CD4-positive, alpha-beta T cell (primary cell): ENCODE measurements at regions not wholly inside any gene's neighbourhood (a gene's known extent, or its start where the extent isn't known, plus 50 kb on each side); places are given as distances from the start of the nearest gene placed in this dataset.

Experiments
- ATAC-seq: fragments of 200-7000 bp; cut with Tn5 transposase; one replicate; pipeline ENCODE4 v1.10.0; 2022; ENCODE audit warnings: mild to moderate bottlenecking; ENCODE audit not compliant: poor library complexity
- CTCF ChIA-PET: fragments of 350-600 bp; sonication (Branson Sonifier 250); formaldehyde crosslinking; loops from one replicate; lab custom pipeline; 2021; ENCODE audit warnings: antibody characterized with exemption, inconsistent platforms; lab: Charles Lee
- POLR2A ChIA-PET: fragments of 350-600 bp; sonication (Branson Sonifier 250); formaldehyde crosslinking; loops from one replicate; lab custom pipeline; 2021; ENCODE audit warnings: antibody characterized with exemption, inconsistent platforms; lab: Charles Lee
- DNase-seq, 14 experiments: peaks; one replicate each; pipeline ENCODE4 v3.0.0-alpha.2; 2013 to 2020; ENCODE audit warnings: mixed read lengths in 2 of 14
- H3K27ac ChIP-seq, 2 donors: one replicate each; pipeline versions ENCODE4 v1.5.1 to v1.7.0; 2013; ENCODE audit warnings: low read length in 2 of 2, low read depth in 1 of 2, mild to moderate bottlenecking in 1 of 2
- H3K27me3 ChIP-seq, 2 experiments: 1 replicate in 1 of 2; 2 replicates in 1 of 2; pipeline versions ENCODE4 v1.6.1 to v1.7.0; 2013; ENCODE audit warnings: low read length in 2 of 2, control low read depth in 1 of 2, mild to moderate bottlenecking in 1 of 2, moderate library complexity in 1 of 2; ENCODE audit not compliant: insufficient read depth in 2 of 2, control insufficient read depth in 1 of 2
- H3K36me3 ChIP-seq: one replicate; pipeline ENCODE4 v1.6.1; 2013; ENCODE audit warnings: low read length, control low read depth; ENCODE audit not compliant: insufficient read depth
- H3K4me1 ChIP-seq: one replicate; pipeline ENCODE4 v1.6.1; 2013; ENCODE audit warnings: low read length, control low read depth; ENCODE audit not compliant: insufficient read depth
- H3K4me3 ChIP-seq: one replicate; pipeline ENCODE4 v1.5.1; 2013; ENCODE audit warnings: mild to moderate bottlenecking, low read length, moderate library complexity
- H3K9me3 ChIP-seq, 2 experiments: 1 replicate in 1 of 2; 2 replicates in 1 of 2; pipeline versions ENCODE4 v1.6.1 to v1.7.0; 2013; ENCODE audit warnings: low read length in 2 of 2, mild to moderate bottlenecking in 2 of 2, control low read depth in 1 of 2, moderate library complexity in 1 of 2; ENCODE audit not compliant: control insufficient read depth in 1 of 2, insufficient read depth in 1 of 2
- H3K27ac Mint-ChIP-seq: one replicate; pipeline ENCODE4 v1.8.0; 2020; ENCODE audit warnings: mixed read lengths
- H3K27me3 Mint-ChIP-seq: one replicate; pipeline ENCODE4 v1.8.0; 2021; ENCODE audit warnings: mixed read lengths
- H3K36me3 Mint-ChIP-seq: one replicate; pipeline ENCODE4 v1.8.0; 2021; ENCODE audit warnings: low read depth, mixed read lengths
- H3K4me1 Mint-ChIP-seq: one replicate; pipeline ENCODE4 v1.8.0; 2021; ENCODE audit warnings: low read depth, mixed read lengths
- H3K4me3 Mint-ChIP-seq: one replicate; pipeline ENCODE4 v1.8.0; 2020; ENCODE audit warnings: mild to moderate bottlenecking, mixed read lengths
- H3K9me3 Mint-ChIP-seq: one replicate; pipeline ENCODE4 v1.8.0; 2020; ENCODE audit warnings: mixed read lengths
- CTCF ChIP-seq: fragments of 200-600 bp; IDR thresholded peaks from one replicate; pipeline ENCODE4 v1.8.0; 2022; ENCODE audit warnings: antibody characterized with exemption, mild to moderate bottlenecking
- intact Hi-C, 2 experiments: fragments of 100-400 bp; cut with DNase I in 1 of 2; cut with micrococcal nuclease in 1 of 2; formaldehyde crosslinking; loops; one replicate each; pipeline versions ENCODE4 v1.15.1 to v1.9.0; 2023 to 2025; cut with DNase I, micrococcal nuclease

DNA sequence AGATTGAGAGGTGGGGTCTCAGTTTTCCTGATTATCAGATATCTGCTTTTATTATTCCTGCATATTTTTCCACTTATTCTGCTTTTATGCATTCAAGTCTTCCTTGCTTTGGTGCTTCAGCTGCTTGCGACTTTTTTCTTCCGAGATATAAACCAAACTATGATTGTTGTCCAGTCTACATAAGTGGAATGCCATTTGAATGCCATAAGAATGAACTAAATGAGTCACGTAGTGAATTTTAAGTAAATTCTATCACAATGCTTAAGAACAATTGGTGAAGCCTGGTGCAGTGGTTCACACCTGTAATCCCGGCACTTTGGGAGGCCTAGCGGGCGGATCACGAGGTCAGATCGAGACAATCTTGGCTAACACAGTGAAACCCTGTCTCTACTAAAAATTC, 189.1 kb downstream of the PCDH18 start:
- no peak overlapping the region for H3K27ac Mint-ChIP-seq
- no peaks in the 10 kb centered on the region for H3K9me3 Mint-ChIP-seq
- no peaks in the 10 kb centered on the region for H3K4me1 Mint-ChIP-seq
- ChIA-PET CTCF (no interaction called here), POLR2A (no interaction called here)
- Histone ChIP-seq H3K27me3 (no peaks in the 10 kb centered on the region), H3K4me1 (no peaks in the 10 kb centered on the region), H3K36me3 (no peaks in the 10 kb centered on the region), H3K4me3 (no peak overlapping the region), H3K27ac (no peak overlapping the region), H3K9me3 (peaks cover 0 to 7% of the 10 kb centered on the region in 2 experiments)
- no peak overlapping the region for H3K4me3 Mint-ChIP-seq
- intact Hi-C loops: no loop called here
- H3K27me3 Mint-ChIP-seq: no peaks in the 10 kb centered on the region
- no peaks in the 10 kb centered on the region for H3K36me3 Mint-ChIP-seq
- TF ChIP-seq CTCF: no peak
- ATAC-seq: no peak
- DNase-seq: no peak

- peaks cover 0 to 4% of the 10 kb centered on the region in 2 experiments for H3K9me3 ChIP-seq
- H3K27ac ChIP-seq: no peak overlapping the region
- intact Hi-C loops: no loop called here
- no peaks in the 10 kb centered on the region for H3K27me3 ChIP-seq
- H3K27ac Mint-ChIP-seq: no peak overlapping the region
- ChIA-PET POLR2A (no interaction called here), CTCF (no interaction called here)
- no peak overlapping the region for H3K4me3 Mint-ChIP-seq
- no peak overlapping the region for H3K4me3 ChIP-seq
- H3K36me3 ChIP-seq: no peaks in the 10 kb centered on the region
- H3K4me1 ChIP-seq: no peaks in the 10 kb centered on the region
- no peak for TF ChIP-seq CTCF
- H3K9me3 Mint-ChIP-seq: peaks cover 9% of the 10 kb centered on the region
- no peaks in the 10 kb centered on the region for H3K4me1 Mint-ChIP-seq
- no peaks in the 10 kb centered on the region for H3K27me3 Mint-ChIP-seq
- H3K36me3 Mint-ChIP-seq: no peaks in the 10 kb centered on the region
- ATAC-seq (no peak), DNase-seq (no peak)
Measured at GRCh38 chr4:137333031-137333430, 199.3 kb downstream of the PCDH18 start.

GRCh38 chr4:137312257-137312656, 220.0 kb downstream of the PCDH18 start:
- CTCF ChIA-PET: no interaction called here
- Mint-ChIP-seq H3K4me3 (no peak overlapping the region), H3K27ac (no peak overlapping the region)

More at GRCh38 chr4:137312257-137312656, 220.0 kb downstream of the PCDH18 start:
- intact Hi-C loops: no loop called here
- Histone ChIP-seq H3K36me3 (no peaks in the 10 kb centered on the region), H3K9me3 (no peaks in the 10 kb centered on the region), H3K27me3 (no peaks in the 10 kb centered on the region), H3K4me1 (no peaks in the 10 kb centered on the region), H3K4me3 (no peak overlapping the region), H3K27ac (no peak overlapping the region)
- no peak for DNase-seq
- no peaks in the 10 kb centered on the region for H3K36me3 Mint-ChIP-seq
- no peaks in the 10 kb centered on the region for H3K4me1 Mint-ChIP-seq
- H3K27me3 Mint-ChIP-seq: no peaks in the 10 kb centered on the region
- no peak for TF ChIP-seq CTCF
- no peak for ATAC-seq
- peaks cover 7% of the 10 kb centered on the region for H3K9me3 Mint-ChIP-seq
- POLR2A ChIA-PET: no interaction called here
